ENCODE measurements at regions not wholly inside any gene's neighbourhood (a gene's known extent, or its start where the extent isn't known, plus 50 kb on each side); places are given as distances from the start of the nearest gene placed in this dataset.

- DNase-seq: no peak
Measured at GRCh38 chr5:174312641-174313040, 267.1 kb downstream of the NSG2 start.

GRCh38 chr5:174313615-174314014 lies 268.1 kb downstream of the NSG2 start:
- DNase-seq: no peak

- DNase-seq: no peak
Measured at GRCh38 chr5:174314261-174314660, 268.8 kb downstream of the NSG2 start.

GRCh38 chr5:174315471-174315870 lies 270.0 kb downstream of the NSG2 start:
- DNase-seq: no peak

GRCh38 chr5:174315871-174316270 lies 270.4 kb downstream of the NSG2 start:
- DNase-seq: no peak

GRCh38 chr5:174316326-174316725 lies 270.8 kb downstream of the NSG2 start:
- no peak for DNase-seq

GRCh38 chr5:174317256-174317894 lies 271.9 kb downstream of the NSG2 start:
- no peak for DNase-seq

GRCh38 chr5:174318578-174318977 lies 273.1 kb downstream of the NSG2 start:
- DNase-seq: no peak

- DNase-seq: no peak
Measured at GRCh38 chr5:174319551-174319950, 274.0 kb downstream of the NSG2 start.

GRCh38 chr5:174320051-174320450 lies 274.5 kb downstream of the NSG2 start:
- no peak for DNase-seq

- DNase-seq: no peak
Measured at GRCh38 chr5:174323878-174324281, 278.4 kb downstream of the NSG2 start.

- no peak for DNase-seq
Measured at GRCh38 chr5:174324680-174325079, 279.2 kb downstream of the NSG2 start.

- DNase-seq: no peak
Measured at GRCh38 chr5:174325431-174325830, 279.9 kb downstream of the NSG2 start.

GRCh38 chr5:174325961-174326360 lies 280.5 kb downstream of the NSG2 start:
- DNase-seq: no peak

GRCh38 chr5:174326372-174326771 lies 280.9 kb downstream of the NSG2 start:
- no peak for DNase-seq

- peak; percentile 14 for DNase-seq
Measured at GRCh38 chr5:174327317-174327864, 281.9 kb downstream of the NSG2 start.

GRCh38 chr5:174327896-174328295 lies 282.4 kb downstream of the NSG2 start:
- no peak for DNase-seq

GRCh38 chr5:174328631-174329299 lies 283.3 kb downstream of the NSG2 start:
- DNase-seq: no peak

GRCh38 chr5:174329738-174330137 lies 284.2 kb downstream of the NSG2 start:
- no peak for DNase-seq

- DNase-seq: no peak
Measured at GRCh38 chr5:174335682-174336364, 290.3 kb downstream of the NSG2 start.

GRCh38 chr5:174336479-174336878 lies 291.0 kb downstream of the NSG2 start:
- no peak for DNase-seq

GRCh38 chr5:174337276-174338184 lies 292.0 kb downstream of the NSG2 start:
- DNase-seq: no peak

Measured in activated T-cell treated with anti-CD3 and anti-CD28 coated beads for 4 hours (primary cell).